ENCODE measurements at regions not wholly inside any gene's neighbourhood (a gene's known extent, or its start where the extent isn't known, plus 50 kb on each side); places are given as distances from the start of the nearest gene placed in this dataset.

DNA sequence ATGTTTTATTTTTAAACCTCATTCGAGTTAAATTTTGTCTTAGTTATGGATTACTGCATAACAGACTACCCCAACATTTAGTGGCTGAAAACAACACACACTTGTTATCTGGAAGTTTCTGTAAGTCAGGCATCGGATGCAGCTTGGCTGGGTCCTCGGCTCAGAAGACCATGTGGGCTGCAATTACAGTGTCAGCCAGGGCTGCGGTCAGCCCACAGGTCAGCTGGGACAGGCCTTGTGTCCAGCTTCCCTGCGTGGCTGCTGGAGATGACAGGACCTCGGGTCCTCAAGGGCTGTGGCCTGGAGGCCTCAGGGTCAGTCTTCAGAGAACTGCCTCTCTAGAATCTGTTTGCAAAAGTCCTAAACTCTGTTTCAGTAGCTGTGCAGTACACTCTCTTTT lies 219.0 kb upstream of the IRX1 start:
- TF ChIP-seq, protein P1, sequence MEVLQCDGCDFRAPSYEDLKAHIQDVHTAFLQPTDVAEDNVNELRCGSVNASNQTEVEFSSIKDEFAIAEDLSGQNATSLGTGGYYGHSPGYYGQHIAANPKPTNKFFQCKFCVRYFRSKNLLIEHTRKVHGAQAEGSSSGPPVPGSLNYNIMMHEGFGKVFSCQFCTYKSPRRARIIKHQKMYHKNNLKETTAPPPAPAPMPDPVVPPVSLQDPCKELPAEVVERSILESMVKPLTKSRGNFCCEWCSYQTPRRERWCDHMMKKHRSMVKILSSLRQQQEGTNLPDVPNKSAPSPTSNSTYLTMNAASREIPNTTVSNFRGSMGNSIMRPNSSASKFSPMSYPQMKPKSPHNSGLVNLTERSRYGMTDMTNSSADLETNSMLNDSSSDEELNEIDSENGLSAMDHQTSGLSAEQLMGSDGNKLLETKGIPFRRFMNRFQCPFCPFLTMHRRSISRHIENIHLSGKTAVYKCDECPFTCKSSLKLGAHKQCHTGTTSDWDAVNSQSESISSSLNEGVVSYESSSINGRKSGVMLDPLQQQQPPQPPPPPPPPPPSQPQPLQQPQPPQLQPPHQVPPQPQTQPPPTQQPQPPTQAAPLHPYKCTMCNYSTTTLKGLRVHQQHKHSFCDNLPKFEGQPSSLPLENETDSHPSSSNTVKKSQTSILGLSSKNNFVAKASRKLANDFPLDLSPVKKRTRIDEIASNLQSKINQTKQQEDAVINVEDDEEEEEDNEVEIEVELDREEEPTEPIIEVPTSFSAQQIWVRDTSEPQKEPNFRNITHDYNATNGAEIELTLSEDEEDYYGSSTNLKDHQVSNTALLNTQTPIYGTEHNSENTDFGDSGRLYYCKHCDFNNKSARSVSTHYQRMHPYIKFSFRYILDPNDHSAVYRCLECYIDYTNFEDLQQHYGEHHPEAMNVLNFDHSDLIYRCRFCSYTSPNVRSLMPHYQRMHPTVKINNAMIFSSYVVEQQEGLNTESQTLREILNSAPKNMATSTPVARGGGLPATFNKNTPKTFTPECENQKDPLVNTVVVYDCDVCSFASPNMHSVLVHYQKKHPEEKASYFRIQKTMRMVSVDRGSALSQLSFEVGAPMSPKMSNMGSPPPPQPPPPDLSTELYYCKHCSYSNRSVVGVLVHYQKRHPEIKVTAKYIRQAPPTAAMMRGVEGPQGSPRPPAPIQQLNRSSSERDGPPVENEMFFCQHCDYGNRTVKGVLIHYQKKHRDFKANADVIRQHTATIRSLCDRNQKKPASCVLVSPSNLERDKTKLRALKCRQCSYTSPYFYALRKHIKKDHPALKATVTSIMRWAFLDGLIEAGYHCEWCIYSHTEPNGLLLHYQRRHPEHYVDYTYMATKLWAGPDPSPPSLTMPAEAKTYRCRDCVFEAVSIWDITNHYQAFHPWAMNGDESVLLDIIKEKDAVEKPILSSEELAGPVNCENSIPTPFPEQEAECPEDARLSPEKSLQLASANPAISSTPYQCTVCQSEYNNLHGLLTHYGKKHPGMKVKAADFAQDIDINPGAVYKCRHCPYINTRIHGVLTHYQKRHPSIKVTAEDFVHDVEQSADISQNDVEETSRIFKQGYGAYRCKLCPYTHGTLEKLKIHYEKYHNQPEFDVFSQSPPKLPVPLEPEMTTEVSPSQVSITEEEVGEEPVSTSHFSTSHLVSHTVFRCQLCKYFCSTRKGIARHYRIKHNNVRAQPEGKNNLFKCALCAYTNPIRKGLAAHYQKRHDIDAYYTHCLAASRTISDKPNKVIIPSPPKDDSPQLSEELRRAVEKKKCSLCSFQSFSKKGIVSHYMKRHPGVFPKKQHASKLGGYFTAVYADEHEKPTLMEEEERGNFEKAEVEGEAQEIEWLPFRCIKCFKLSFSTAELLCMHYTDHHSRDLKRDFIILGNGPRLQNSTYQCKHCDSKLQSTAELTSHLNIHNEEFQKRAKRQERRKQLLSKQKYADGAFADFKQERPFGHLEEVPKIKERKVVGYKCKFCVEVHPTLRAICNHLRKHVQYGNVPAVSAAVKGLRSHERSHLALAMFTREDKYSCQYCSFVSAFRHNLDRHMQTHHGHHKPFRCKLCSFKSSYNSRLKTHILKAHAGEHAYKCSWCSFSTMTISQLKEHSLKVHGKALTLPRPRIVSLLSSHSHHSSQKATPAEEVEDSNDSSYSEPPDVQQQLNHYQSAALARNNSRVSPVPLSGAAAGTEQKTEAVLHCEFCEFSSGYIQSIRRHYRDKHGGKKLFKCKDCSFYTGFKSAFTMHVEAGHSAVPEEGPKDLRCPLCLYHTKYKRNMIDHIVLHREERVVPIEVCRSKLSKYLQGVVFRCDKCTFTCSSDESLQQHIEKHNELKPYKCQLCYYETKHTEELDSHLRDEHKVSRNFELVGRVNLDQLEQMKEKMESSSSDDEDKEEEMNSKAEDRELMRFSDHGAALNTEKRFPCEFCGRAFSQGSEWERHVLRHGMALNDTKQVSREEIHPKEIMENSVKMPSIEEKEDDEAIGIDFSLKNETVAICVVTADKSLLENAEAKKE (CRISPR knock-in tag; IDR thresholded peaks at IDR 0.05), result no peak
- no peak for TF ChIP-seq STAT1 (IDR thresholded peaks at IDR 0.05; ENCODE audit: unreplicated experiment)
- TF ChIP-seq EZH2phosphoT487 (IDR thresholded peaks at IDR 0.05; ENCODE audit: unreplicated experiment), result no peak
- TF ChIP-seq EZH2 (IDR thresholded peaks at IDR 0.05; ENCODE audit: low read depth, unreplicated experiment), result no peak
- TF ChIP-seq CREB1 (CRISPR knock-in tag; IDR thresholded peaks at IDR 0.05; ENCODE audit: low read depth), result no peak
- TF ChIP-seq, protein P2, sequence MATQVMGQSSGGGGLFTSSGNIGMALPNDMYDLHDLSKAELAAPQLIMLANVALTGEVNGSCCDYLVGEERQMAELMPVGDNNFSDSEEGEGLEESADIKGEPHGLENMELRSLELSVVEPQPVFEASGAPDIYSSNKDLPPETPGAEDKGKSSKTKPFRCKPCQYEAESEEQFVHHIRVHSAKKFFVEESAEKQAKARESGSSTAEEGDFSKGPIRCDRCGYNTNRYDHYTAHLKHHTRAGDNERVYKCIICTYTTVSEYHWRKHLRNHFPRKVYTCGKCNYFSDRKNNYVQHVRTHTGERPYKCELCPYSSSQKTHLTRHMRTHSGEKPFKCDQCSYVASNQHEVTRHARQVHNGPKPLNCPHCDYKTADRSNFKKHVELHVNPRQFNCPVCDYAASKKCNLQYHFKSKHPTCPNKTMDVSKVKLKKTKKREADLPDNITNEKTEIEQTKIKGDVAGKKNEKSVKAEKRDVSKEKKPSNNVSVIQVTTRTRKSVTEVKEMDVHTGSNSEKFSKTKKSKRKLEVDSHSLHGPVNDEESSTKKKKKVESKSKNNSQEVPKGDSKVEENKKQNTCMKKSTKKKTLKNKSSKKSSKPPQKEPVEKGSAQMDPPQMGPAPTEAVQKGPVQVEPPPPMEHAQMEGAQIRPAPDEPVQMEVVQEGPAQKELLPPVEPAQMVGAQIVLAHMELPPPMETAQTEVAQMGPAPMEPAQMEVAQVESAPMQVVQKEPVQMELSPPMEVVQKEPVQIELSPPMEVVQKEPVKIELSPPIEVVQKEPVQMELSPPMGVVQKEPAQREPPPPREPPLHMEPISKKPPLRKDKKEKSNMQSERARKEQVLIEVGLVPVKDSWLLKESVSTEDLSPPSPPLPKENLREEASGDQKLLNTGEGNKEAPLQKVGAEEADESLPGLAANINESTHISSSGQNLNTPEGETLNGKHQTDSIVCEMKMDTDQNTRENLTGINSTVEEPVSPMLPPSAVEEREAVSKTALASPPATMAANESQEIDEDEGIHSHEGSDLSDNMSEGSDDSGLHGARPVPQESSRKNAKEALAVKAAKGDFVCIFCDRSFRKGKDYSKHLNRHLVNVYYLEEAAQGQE (IDR thresholded peaks at IDR 0.05; ENCODE audit: unreplicated experiment), result no peak
- no peak for TF ChIP-seq ZNF331 (CRISPR knock-in tag; IDR thresholded peaks at IDR 0.05; ENCODE audit: low read depth)
- TF ChIP-seq, protein P3, sequence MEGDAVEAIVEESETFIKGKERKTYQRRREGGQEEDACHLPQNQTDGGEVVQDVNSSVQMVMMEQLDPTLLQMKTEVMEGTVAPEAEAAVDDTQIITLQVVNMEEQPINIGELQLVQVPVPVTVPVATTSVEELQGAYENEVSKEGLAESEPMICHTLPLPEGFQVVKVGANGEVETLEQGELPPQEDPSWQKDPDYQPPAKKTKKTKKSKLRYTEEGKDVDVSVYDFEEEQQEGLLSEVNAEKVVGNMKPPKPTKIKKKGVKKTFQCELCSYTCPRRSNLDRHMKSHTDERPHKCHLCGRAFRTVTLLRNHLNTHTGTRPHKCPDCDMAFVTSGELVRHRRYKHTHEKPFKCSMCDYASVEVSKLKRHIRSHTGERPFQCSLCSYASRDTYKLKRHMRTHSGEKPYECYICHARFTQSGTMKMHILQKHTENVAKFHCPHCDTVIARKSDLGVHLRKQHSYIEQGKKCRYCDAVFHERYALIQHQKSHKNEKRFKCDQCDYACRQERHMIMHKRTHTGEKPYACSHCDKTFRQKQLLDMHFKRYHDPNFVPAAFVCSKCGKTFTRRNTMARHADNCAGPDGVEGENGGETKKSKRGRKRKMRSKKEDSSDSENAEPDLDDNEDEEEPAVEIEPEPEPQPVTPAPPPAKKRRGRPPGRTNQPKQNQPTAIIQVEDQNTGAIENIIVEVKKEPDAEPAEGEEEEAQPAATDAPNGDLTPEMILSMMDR (conservative IDR thresholded peaks at IDR 0.05; ENCODE audit: low read depth in 2 of 2), result no peak
- TF ChIP-seq ZNF114 (CRISPR knock-in tag; IDR thresholded peaks at IDR 0.05), result no peak
- TF ChIP-seq, protein P4, sequence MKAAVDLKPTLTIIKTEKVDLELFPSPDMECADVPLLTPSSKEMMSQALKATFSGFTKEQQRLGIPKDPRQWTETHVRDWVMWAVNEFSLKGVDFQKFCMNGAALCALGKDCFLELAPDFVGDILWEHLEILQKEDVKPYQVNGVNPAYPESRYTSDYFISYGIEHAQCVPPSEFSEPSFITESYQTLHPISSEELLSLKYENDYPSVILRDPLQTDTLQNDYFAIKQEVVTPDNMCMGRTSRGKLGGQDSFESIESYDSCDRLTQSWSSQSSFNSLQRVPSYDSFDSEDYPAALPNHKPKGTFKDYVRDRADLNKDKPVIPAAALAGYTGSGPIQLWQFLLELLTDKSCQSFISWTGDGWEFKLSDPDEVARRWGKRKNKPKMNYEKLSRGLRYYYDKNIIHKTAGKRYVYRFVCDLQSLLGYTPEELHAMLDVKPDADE (IDR thresholded peaks at IDR 0.05), result no peak
- TF ChIP-seq JUNB (IDR thresholded peaks at IDR 0.05; ENCODE audit: unreplicated experiment), result no peak
- TF ChIP-seq POLR2AphosphoS5 (IDR thresholded peaks at IDR 0.05; ENCODE audit: low read depth), result no peak
- TF ChIP-seq NANOG (IDR thresholded peaks at IDR 0.05; ENCODE audit: borderline replicate concordance), result no peak
- Histone ChIP-seq H3K36me3 (ENCODE audit: insufficient read depth) (no peaks in the 10 kb centered on the region), H2AFZ (no peak overlapping the region), H3K27me3 (ENCODE audit: insufficient read depth) (no peaks in the 10 kb centered on the region), H3K4me2 (no peak overlapping the region), H3K79me2 (replicated peaks; ENCODE audit: insufficient read depth) (no peaks in the 10 kb centered on the region), H3K9me2 (ENCODE audit: insufficient read depth) (0 out of 2 replicates have a peak, but pooled peaks cover 6% of the 10 kb centered on the region), H3K27ac (ENCODE audit: low read depth) (no peak overlapping the region), H3K4me3 (no peak overlapping the region), H3K4me1 (ENCODE audit: insufficient read depth) (no peaks in the 10 kb centered on the region), H3F3A (replicated peaks; ENCODE audit: low read depth) (no peaks in the 10 kb centered on the region), H4K20me1 (replicated peaks; ENCODE audit: insufficient read depth) (no peaks in the 10 kb centered on the region)
- no peak for ATAC-seq
- Mint-ChIP-seq H3K27ac (no peak overlapping the region), H3K4me3 (no peak overlapping the region), H3K4me1 (no peaks in the 10 kb centered on the region), H3K9me3 (peaks cover 15% of the 10 kb centered on the region), H3K36me3 (ENCODE audit: low read depth) (peaks cover 6% of the 10 kb centered on the region; the same call in 2 of the 3 replicates), H3K27me3 (ENCODE audit: insufficient read depth, low read depth, poor library complexity) (no peaks in the 10 kb centered on the region)
- DNase-seq (ENCODE audit: low spot score), result no peak
